Panc1 (cell line): ENCODE measurements at regions not wholly inside any gene's neighbourhood (a gene's known extent, or its start where the extent isn't known, plus 50 kb on each side); places are given as distances from the start of the nearest gene placed in this dataset.

Experiments
- ATAC-seq: fragments of 200-7000 bp; cut with Tn5 transposase; 2 replicates; pipeline ENCODE4 v1.9.1; 2020; ENCODE audit warnings: mild to moderate bottlenecking, moderate library complexity
- BruUV-seq: library from RNA; stranded (reverse); fragments of 400-500 nt; replicated peaks from 2 replicates; lab custom pipeline; 2021; lab: Mats Ljungman, UMichigan
- CTCF ChIA-PET: fragments of 300-600 bp; sonication (Branson Sonifier 250); formaldehyde crosslinking; loops from one replicate; lab custom pipeline; 2022; ENCODE audit warnings: antibody characterized with exemption; lab: Charles Lee
- POLR2A ChIA-PET: fragments of 300-600 bp; sonication (Branson Sonifier 250); formaldehyde crosslinking; loops from one replicate; lab custom pipeline; 2022; ENCODE audit warnings: antibody characterized with exemption; lab: Charles Lee
- DNase-seq: peaks from one replicate; pipeline ENCODE4 v3.0.0-alpha.2; 2010; ENCODE audit warnings: low read depth, low spot score
- H3K27ac ChIP-seq: 2 replicates; pipeline ENCODE4 v1.5.1; 2011; ENCODE audit warnings: mild to moderate bottlenecking, low read length, inconsistent platforms
- H3K27me3 ChIP-seq: fragments of 200-500 bp; sonication (Bioruptor generic); 2 replicates; pipeline ENCODE4 v1.6.0; 2014; ENCODE audit warnings: low read length, inconsistent platforms; ENCODE audit not compliant: control insufficient read depth, insufficient read depth
- H3K36me3 ChIP-seq: fragments of 200-500 bp; sonication (Bioruptor generic); 2 replicates; pipeline ENCODE4 v1.5.1; 2014; ENCODE audit warnings: inconsistent platforms, mild to moderate bottlenecking, low read length, moderate library complexity; ENCODE audit not compliant: control insufficient read depth, insufficient read depth
- H3K4me1 ChIP-seq: 2 replicates; pipeline ENCODE4 v1.5.1; 2011; ENCODE audit warnings: inconsistent platforms, mild to moderate bottlenecking, low read length, moderate library complexity; ENCODE audit not compliant: control insufficient read depth, insufficient read depth
- H3K4me3 ChIP-seq, 2 experiments: 2 replicates each; pipeline ENCODE4 v1.5.1; 2011 to 2012; ENCODE audit warnings: low read depth in 2 of 2, low read length in 2 of 2, mild to moderate bottlenecking in 2 of 2, inconsistent platforms in 1 of 2, moderate library complexity in 1 of 2
- H3K9me3 ChIP-seq: fragments of 200-500 bp; sonication (Bioruptor generic); 2 replicates; pipeline ENCODE4 v1.5.1; 2014; ENCODE audit warnings: low read depth, mild to moderate bottlenecking, inconsistent platforms, low read length, moderate library complexity; ENCODE audit not compliant: control insufficient read depth, insufficient read depth
- CTCF ChIP-seq: fragments of 450-650 bp; IDR thresholded peaks from 2 replicates; pipeline ENCODE4 v1.5.1; 2017; ENCODE audit warnings: mild to moderate bottlenecking
- POLR2AphosphoS5 ChIP-seq: IDR thresholded peaks from 2 replicates; pipeline ENCODE4 v1.6.1; 2012; ENCODE audit warnings: mild to moderate bottlenecking, low read depth, low read length, moderate library complexity
- SIN3A ChIP-seq: IDR thresholded peaks from 2 replicates; pipeline ENCODE4 v1.6.1; 2012; ENCODE audit warnings: low read depth, mild to moderate bottlenecking, low read length, moderate library complexity, borderline replicate concordance; ENCODE audit not compliant: insufficient read depth
- TCF7L2 ChIP-seq: IDR thresholded peaks from 2 replicates; pipeline ENCODE4 v1.6.1; 2011; ENCODE audit warnings: mild to moderate bottlenecking, low read depth, low read length, inconsistent platforms
- in situ Hi-C: cut with HindIII; loops from 2 replicates; pipeline ENCODE4 v1.10.0; 2016; ENCODE audit warnings: low sequenced_read_pairs, low pct_unique_long_range_greater_than_20kb
- intact Hi-C: fragments of 100-400 bp; cut with micrococcal nuclease; formaldehyde crosslinking; loops from one replicate; pipeline ENCODE4 v1.10.0; 2022; ENCODE audit not compliant: unreplicated experiment
- TF ChIP-seq, protein P1 (sequence below), 2 experiments: IDR thresholded peaks; 2 replicates each; pipeline ENCODE4 v1.6.1; 2011 to 2012; ENCODE audit warnings: low read depth in 2 of 2, control low read depth in 1 of 2, low read length in 1 of 2, mild to moderate bottlenecking in 1 of 2, moderate library complexity in 1 of 2; ENCODE audit not compliant: insufficient read depth in 1 of 2

DNA sequence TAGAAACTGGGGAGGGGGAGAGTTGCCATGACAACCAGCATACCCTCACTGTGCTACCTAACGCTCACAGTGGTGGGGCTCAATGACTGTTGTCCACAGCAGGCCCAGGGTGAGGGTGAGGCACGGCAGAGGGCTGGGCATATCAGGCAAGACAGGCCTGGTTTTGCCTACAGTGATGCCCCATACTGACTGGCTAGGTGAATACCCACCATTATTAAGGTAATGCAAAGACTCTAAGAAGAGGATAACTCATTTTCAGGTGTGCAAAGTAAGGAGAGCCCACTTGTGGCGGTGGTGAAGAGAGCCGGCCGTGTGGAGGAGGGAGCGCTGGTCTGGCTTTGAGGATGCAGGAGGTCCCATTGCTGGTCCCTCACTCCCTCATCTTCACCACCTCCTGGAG, 422.3 kb downstream of the FUT8 start:
- ChIA-PET CTCF (no interaction called here), POLR2A (interaction anchor here (0.6 kb wide), 1 partner anchor 633 kb away, joined by 9 read pairs; no protein-coding TSS in a partner anchor)
- intact Hi-C loops (no loop called here), in situ Hi-C loops (no loop called here)
- Histone ChIP-seq H3K9me3 (no peaks in the 10 kb centered on the region), H3K4me3 (no peak overlapping the region), H3K27me3 (no peaks in the 10 kb centered on the region), H3K27ac (no peak overlapping the region), H3K4me1 (no peaks in the 10 kb centered on the region), H3K36me3 (no peaks in the 10 kb centered on the region)
- no TSS peak for BruUV-seq
- TF ChIP-seq, protein P1, sequence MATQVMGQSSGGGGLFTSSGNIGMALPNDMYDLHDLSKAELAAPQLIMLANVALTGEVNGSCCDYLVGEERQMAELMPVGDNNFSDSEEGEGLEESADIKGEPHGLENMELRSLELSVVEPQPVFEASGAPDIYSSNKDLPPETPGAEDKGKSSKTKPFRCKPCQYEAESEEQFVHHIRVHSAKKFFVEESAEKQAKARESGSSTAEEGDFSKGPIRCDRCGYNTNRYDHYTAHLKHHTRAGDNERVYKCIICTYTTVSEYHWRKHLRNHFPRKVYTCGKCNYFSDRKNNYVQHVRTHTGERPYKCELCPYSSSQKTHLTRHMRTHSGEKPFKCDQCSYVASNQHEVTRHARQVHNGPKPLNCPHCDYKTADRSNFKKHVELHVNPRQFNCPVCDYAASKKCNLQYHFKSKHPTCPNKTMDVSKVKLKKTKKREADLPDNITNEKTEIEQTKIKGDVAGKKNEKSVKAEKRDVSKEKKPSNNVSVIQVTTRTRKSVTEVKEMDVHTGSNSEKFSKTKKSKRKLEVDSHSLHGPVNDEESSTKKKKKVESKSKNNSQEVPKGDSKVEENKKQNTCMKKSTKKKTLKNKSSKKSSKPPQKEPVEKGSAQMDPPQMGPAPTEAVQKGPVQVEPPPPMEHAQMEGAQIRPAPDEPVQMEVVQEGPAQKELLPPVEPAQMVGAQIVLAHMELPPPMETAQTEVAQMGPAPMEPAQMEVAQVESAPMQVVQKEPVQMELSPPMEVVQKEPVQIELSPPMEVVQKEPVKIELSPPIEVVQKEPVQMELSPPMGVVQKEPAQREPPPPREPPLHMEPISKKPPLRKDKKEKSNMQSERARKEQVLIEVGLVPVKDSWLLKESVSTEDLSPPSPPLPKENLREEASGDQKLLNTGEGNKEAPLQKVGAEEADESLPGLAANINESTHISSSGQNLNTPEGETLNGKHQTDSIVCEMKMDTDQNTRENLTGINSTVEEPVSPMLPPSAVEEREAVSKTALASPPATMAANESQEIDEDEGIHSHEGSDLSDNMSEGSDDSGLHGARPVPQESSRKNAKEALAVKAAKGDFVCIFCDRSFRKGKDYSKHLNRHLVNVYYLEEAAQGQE (IDR thresholded peaks at IDR 0.05; ENCODE audit: insufficient read depth in 1 of 2, low read depth in 2 of 2, low read length in 1 of 2) = no peak
- TF ChIP-seq POLR2AphosphoS5 (no peak), SIN3A (no peak), TCF7L2 (no peak), CTCF (no peak)
- ATAC-seq (no peak), DNase-seq (no peak)

DNA sequence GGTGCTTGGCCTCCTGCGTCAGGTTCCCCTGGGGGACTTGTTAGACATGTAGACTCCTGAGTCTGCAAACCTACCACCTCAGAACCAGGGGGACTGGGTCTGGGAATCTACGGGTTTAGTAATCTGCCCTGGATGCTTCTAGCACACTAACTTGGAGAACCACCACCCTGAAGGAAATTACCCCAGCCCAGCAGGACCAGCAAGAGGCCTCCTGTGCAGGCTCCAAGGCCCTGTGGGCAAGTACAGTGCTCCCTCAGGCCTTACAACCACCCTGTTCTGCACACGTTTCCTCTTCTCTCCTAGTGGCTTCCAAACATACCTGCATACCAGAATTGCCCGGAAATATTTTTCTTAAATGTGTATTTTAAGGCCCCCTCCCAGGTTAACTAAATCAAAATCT, 423.0 kb downstream of the FUT8 start:
- DNase-seq (no peak), ATAC-seq (no peak)
- Histone ChIP-seq H3K4me1 (no peaks in the 10 kb centered on the region), H3K27me3 (no peaks in the 10 kb centered on the region), H3K9me3 (no peaks in the 10 kb centered on the region), H3K36me3 (no peaks in the 10 kb centered on the region), H3K27ac (no peak overlapping the region), H3K4me3 (no peak overlapping the region)
- in situ Hi-C loops (no loop called here), intact Hi-C loops (no loop called here)
- BruUV-seq = no TSS peak
- ChIA-PET POLR2A (no interaction called here), CTCF (no interaction called here)
- TF ChIP-seq TCF7L2 (no peak), SIN3A (no peak), POLR2AphosphoS5 (no peak), CTCF (no peak)
- TF ChIP-seq, protein P1 (IDR thresholded peaks at IDR 0.05; ENCODE audit: insufficient read depth in 1 of 2, low read depth in 2 of 2, low read length in 1 of 2) = no peak
